Ascending aorta (tissue), 2 donors: ENCODE measurements at regions not wholly inside any gene's neighbourhood (a gene's known extent, or its start where the extent isn't known, plus 50 kb on each side); places are given as distances from the start of the nearest gene placed in this dataset.

Source experiments
- DNase-seq, 2 donors: peaks; one replicate each; pipeline ENCODE4 v3.0.0-alpha.2; 2019; ENCODE audit warnings: low spot score in 2 of 2
- H3K27ac ChIP-seq, 2 donors: fragments of 200-600 bp; sonication (generic); one replicate each; pipeline ENCODE4 v1.5.1; 2016 to 2017; ENCODE audit warnings: mild to moderate bottlenecking in 1 of 2
- H3K27me3 ChIP-seq: fragments of 200-600 bp; sonication (generic); one replicate; pipeline ENCODE4 v1.5.1; 2017
- H3K36me3 ChIP-seq, 2 donors: fragments of 200-600 bp; sonication (generic); one replicate each; pipeline ENCODE4 v1.5.1; 2016
- H3K4me1 ChIP-seq, 2 donors: fragments of 200-600 bp; sonication (generic); one replicate each; pipeline ENCODE4 v1.5.1; 2016 to 2017; ENCODE audit warnings: mild to moderate bottlenecking in 1 of 2
- H3K4me3 ChIP-seq, 2 donors: fragments of 200-600 bp; sonication (generic); one replicate each; pipeline ENCODE4 v1.5.1; 2016 to 2017; ENCODE audit warnings: mild to moderate bottlenecking in 1 of 2
- H3K9me3 ChIP-seq, 2 donors: fragments of 200-600 bp; sonication (generic); one replicate each; pipeline ENCODE4 v1.5.1; 2016
- CTCF ChIP-seq, 3 experiments: fragments of 200-600 bp in 2 of 3; fragments of 450-650 bp in 1 of 3; sonication (generic) in 2 of 3; IDR thresholded peaks; one replicate each; pipeline ENCODE4 v1.5.1; 2016 to 2019; ENCODE audit warnings: antibody characterized with exemption in 3 of 3, mild to moderate bottlenecking in 1 of 3, moderate library complexity in 1 of 3
- intact Hi-C: fragments of 100-400 bp; cut with DNase I; formaldehyde crosslinking; loops from one replicate; pipeline ENCODE4 v1.15.1; 2023

- Histone ChIP-seq H3K27ac (no peak overlapping the region), H3K36me3 (peaks cover 0 to 6% of the 10 kb centered on the region in 2 donors), H3K4me3 (no peak overlapping the region), H3K9me3 (no peaks in the 10 kb centered on the region), H3K4me1 (no peaks in the 10 kb centered on the region), H3K27me3 (no peaks in the 10 kb centered on the region)
- intact Hi-C loops = no loop called here
- no peak for TF ChIP-seq CTCF (IDR thresholded peaks at IDR 0.05)
- no peak for DNase-seq
These were observed 1235.2 kb downstream of the BRD1 start for GRCh38 chr22:48592488-48592887.

DNA sequence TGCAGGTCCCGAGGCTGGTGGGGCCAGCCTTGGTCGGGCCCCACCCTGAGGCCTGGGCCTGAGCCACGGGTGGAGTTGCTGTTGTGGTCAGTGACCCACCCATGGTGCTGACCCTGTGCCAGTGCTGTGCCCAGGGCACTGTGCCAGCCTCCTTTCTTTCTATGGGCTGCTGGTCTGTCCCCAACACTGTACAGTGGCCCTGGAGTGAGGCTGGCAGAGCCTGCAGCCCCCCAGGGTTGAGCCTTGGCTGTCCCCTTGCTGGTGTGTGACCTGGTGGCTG is 1235.7 kb downstream of the BRD1 start:
- no peaks in the 10 kb centered on the region for H3K9me3 ChIP-seq
- no peak for DNase-seq
- H3K36me3 ChIP-seq = peaks cover 0 to 2% of the 10 kb centered on the region in 2 donors
- no peaks in the 10 kb centered on the region for H3K27me3 ChIP-seq
- TF ChIP-seq CTCF (IDR thresholded peaks at IDR 0.05) = no peak
- no peak overlapping the region for H3K27ac ChIP-seq
- intact Hi-C loops = no loop called here
- no peaks in the 10 kb centered on the region for H3K4me1 ChIP-seq
- no peak overlapping the region for H3K4me3 ChIP-seq

DNA sequence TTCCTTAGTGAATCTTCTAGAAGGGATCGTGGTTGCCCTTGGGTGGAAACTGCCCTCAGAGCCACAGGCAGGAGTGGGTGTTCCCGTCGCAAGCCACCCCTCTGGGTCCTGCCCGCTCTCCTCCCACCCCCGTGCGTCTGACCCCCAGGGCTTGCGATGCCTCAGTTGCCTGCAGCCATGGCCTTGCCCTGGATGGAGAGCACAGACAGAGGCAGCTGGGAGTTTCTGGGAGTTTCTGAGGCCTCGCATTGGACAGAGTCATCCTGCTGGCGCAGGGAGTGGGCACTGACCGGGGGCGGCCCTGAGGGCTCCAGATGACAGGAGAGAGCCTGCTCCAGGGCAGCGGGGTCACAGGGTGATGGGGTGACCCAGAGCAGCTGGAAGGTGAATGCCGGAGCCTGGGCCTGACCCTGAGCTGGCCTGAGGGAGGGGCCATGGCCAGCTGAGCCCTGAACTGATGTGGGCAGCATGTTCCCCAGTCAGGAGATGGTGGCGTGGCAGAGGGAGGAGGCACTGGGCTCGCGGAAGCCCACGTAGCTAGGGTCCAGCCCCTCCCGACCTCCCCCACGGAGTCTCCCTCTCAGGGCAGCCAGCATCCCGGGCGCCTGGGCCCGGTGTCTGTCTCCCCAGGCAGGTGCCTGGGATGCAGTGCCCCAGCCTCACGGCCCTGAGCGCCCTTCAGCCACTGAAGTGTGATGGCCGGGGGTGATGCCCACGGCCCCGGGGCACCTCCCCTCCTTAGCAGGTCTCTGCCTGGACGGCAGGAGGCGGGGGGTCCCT is 1236.2 kb downstream of the BRD1 start:
- H3K27me3 ChIP-seq = no peaks in the 10 kb centered on the region
- no peaks in the 10 kb centered on the region for H3K9me3 ChIP-seq
- no peaks in the 10 kb centered on the region for H3K4me1 ChIP-seq
- TF ChIP-seq CTCF (IDR thresholded peaks at IDR 0.05) = no peak
- no peak for DNase-seq
- intact Hi-C loops = no loop called here
- H3K4me3 ChIP-seq = no peak overlapping the region
- no peak overlapping the region for H3K27ac ChIP-seq
- H3K36me3 ChIP-seq = no peaks in the 10 kb centered on the region

DNA sequence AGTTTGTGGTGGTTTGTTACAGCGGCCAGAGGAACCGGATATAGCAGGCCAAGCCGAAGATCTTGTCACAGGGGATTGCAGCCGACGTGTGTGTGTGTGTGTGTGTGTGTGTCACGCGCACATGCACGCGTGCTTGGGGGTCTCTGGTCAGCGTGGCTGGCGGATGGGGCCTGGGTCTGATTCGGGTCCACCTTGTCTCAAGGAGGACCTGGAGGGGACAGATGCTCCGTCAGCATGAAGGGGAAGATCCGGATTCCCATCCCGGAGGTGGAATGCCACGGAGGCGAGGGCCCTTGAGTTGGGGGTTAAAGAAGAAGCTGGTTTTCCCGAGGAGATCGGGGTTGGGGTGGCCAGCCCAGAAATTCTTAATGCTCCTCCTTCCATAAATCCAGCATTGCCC is 1237.8 kb downstream of the BRD1 start:
- Histone ChIP-seq H3K36me3 (no peaks in the 10 kb centered on the region), H3K4me3 (no peak overlapping the region), H3K9me3 (no peaks in the 10 kb centered on the region), H3K27me3 (no peaks in the 10 kb centered on the region), H3K27ac (no peak overlapping the region), H3K4me1 (no peaks in the 10 kb centered on the region)
- no peak for DNase-seq
- no peak for TF ChIP-seq CTCF (IDR thresholded peaks at IDR 0.05)
- intact Hi-C loops = no loop called here

- Histone ChIP-seq H3K4me1 (no peaks in the 10 kb centered on the region), H3K36me3 (no peaks in the 10 kb centered on the region), H3K4me3 (no peak overlapping the region), H3K27me3 (no peaks in the 10 kb centered on the region), H3K27ac (no peak overlapping the region), H3K9me3 (no peaks in the 10 kb centered on the region)
- intact Hi-C loops = no loop called here
- TF ChIP-seq CTCF (IDR thresholded peaks at IDR 0.05) = no peak
- no peak for DNase-seq
These were observed 1238.7 kb downstream of the BRD1 start for GRCh38 chr22:48588878-48589450.
